GM21529 (cell line): ENCODE measurements at regions not wholly inside any gene's neighbourhood (a gene's known extent, or its start where the extent isn't known, plus 50 kb on each side); places are given as distances from the start of the nearest gene placed in this dataset.

Source experiments
- ATAC-seq: cut with Tn5 transposase; IDR thresholded peaks from one replicate; pipeline ENCODE4 v1.9.1; 2021; ENCODE audit not compliant: unreplicated experiment

- no peak for ATAC-seq
These were observed 784.8 kb upstream of the CDH2 start for GRCh38 chr18:28961669-28962228.

GRCh38 chr18:28960146-28960545 is 783.2 kb upstream of the CDH2 start:
- no peak for ATAC-seq

GRCh38 chr18:28952339-28952738 is 775.4 kb upstream of the CDH2 start:
- no peak for ATAC-seq

GRCh38 chr18:28947900-28948299 is 771.0 kb upstream of the CDH2 start:
- ATAC-seq, result no peak

- no peak for ATAC-seq
These were observed 769.5 kb upstream of the CDH2 start for GRCh38 chr18:28946471-28946870.

GRCh38 chr18:28922936-28923335 is 746.0 kb upstream of the CDH2 start:
- ATAC-seq, result no peak

- no peak for ATAC-seq
These were observed 739.5 kb upstream of the CDH2 start for GRCh38 chr18:28916456-28916855.

- no peak for ATAC-seq
These were observed 728.6 kb upstream of the CDH2 start for GRCh38 chr18:28905509-28905908.

GRCh38 chr18:28904789-28905364 is 727.9 kb upstream of the CDH2 start:
- ATAC-seq, result no peak

GRCh38 chr18:28903306-28903705 is 726.4 kb upstream of the CDH2 start:
- ATAC-seq, result no peak

GRCh38 chr18:28890791-28891190 is 713.9 kb upstream of the CDH2 start:
- ATAC-seq, result no peak

- ATAC-seq, result no peak
These were observed 707.4 kb upstream of the CDH2 start for GRCh38 chr18:28884304-28884703.

GRCh38 chr18:28880856-28881255 is 703.9 kb upstream of the CDH2 start:
- no peak for ATAC-seq

- no peak for ATAC-seq
These were observed 698.1 kb upstream of the CDH2 start for GRCh38 chr18:28875059-28875458.

GRCh38 chr18:28863396-28863795 is 686.5 kb upstream of the CDH2 start:
- ATAC-seq, result no peak

- ATAC-seq, result no peak
These were observed 681.3 kb upstream of the CDH2 start for GRCh38 chr18:28858248-28858647.

- ATAC-seq, result no peak
These were observed 679.1 kb upstream of the CDH2 start for GRCh38 chr18:28855989-28856388.

- ATAC-seq, result no peak
These were observed 678.6 kb upstream of the CDH2 start for GRCh38 chr18:28855524-28855923.

- ATAC-seq, result no peak
These were observed 678.0 kb upstream of the CDH2 start for GRCh38 chr18:28854964-28855363.

- ATAC-seq, result no peak
These were observed 670.0 kb upstream of the CDH2 start for GRCh38 chr18:28846958-28847357.

- no peak for ATAC-seq
These were observed 660.2 kb upstream of the CDH2 start for GRCh38 chr18:28837100-28837499.

GRCh38 chr18:28834889-28835288 is 658.0 kb upstream of the CDH2 start:
- no peak for ATAC-seq

GRCh38 chr18:28831908-28832307 is 655.0 kb upstream of the CDH2 start:
- no peak for ATAC-seq
